ENCODE measurements at regions not wholly inside any gene's neighbourhood (a gene's known extent, or its start where the extent isn't known, plus 50 kb on each side); places are given as distances from the start of the nearest gene placed in this dataset.

GRCh38 chr9:86517475-86517874 is 163.3 kb upstream of the TUT7 start:
- Mint-ChIP-seq H3K4me3 (no peak overlapping the region), H3K9me3 (ENCODE audit: insufficient read depth) (no peaks in the 10 kb centered on the region), H3K27me3 (peaks cover 3% of the 10 kb centered on the region), H3K4me1 (no peaks in the 10 kb centered on the region), H3K27ac (no peak overlapping the region)
- no peak overlapping the region for H3K9ac ChIP-seq (ENCODE audit: low read length)
- intact Hi-C loops (cut with micrococcal nuclease) = no loop called here
- WGBS (ENCODE audit: insufficient coverage) = no CpG with 5 or more reads among the region's 1 CpG
- no peaks in the 10 kb centered on the region for H3K36me3 ChIP-seq (replicated peaks in 1 of 2; ENCODE audit: control extremely low read depth in 1 of 2, control insufficient read depth in 1 of 2, extremely low read depth in 1 of 2, insufficient read depth in 2 of 2, low read length in 1 of 2)
- ChIA-PET CTCF (no interaction called here), POLR2A (no interaction called here)
- H3K9me3 ChIP-seq (ENCODE audit: control extremely low read depth in 1 of 3, control insufficient read depth in 2 of 3, insufficient read depth in 1 of 3, low read length in 2 of 3) = no peaks in the 10 kb centered on the region
- H3K4me2 ChIP-seq (replicated peaks; ENCODE audit: low read depth, low read length, poor library complexity, severe bottlenecking) = no peak overlapping the region
- no peaks in the 10 kb centered on the region for H4K20me1 ChIP-seq (ENCODE audit: control insufficient read depth, insufficient read depth, low read length, poor library complexity, severe bottlenecking)
- DNase-seq = no peak
- H3K79me2 ChIP-seq (ENCODE audit: control insufficient read depth, insufficient read depth, low read length) = no peaks in the 10 kb centered on the region
- no peak overlapping the region for H3K4me3 ChIP-seq (ENCODE audit: control extremely low read depth in 1 of 5, extremely low read depth in 1 of 5, insufficient read depth in 1 of 5, low read depth in 2 of 5, low read length in 4 of 5)
- H2AFZ ChIP-seq (ENCODE audit: insufficient read depth, low read depth, low read length, poor library complexity, severe bottlenecking) = no peak overlapping the region
- no peak for TF ChIP-seq EZH2 (IDR thresholded peaks at IDR 0.05; ENCODE audit: borderline replicate concordance, insufficient read depth, low read depth, low read length, poor library complexity, severe bottlenecking)
- no peak for TF ChIP-seq CTCF (IDR thresholded peaks at IDR 0.05)
- no peaks in the 10 kb centered on the region for H3K4me1 ChIP-seq (ENCODE audit: control insufficient read depth in 2 of 2, insufficient read depth in 2 of 2, low read length in 2 of 2)
- H3K27me3 ChIP-seq (replicated peaks in 1 of 4; ENCODE audit: control extremely low read depth in 1 of 4, control insufficient read depth in 3 of 4, insufficient read depth in 4 of 4, low read length in 3 of 4) = no peaks in the 10 kb centered on the region
- no peak overlapping the region for H3K27ac ChIP-seq (ENCODE audit: low read length in 2 of 2)
- ATAC-seq (ENCODE audit: low read depth) = no peak

GRCh38 chr9:86516564-86516963 is 162.4 kb upstream of the TUT7 start:
- peaks cover 3% of the 10 kb centered on the region for H3K27me3 Mint-ChIP-seq
- H4K20me1 ChIP-seq (ENCODE audit: control insufficient read depth, insufficient read depth, low read length, poor library complexity, severe bottlenecking) = no peaks in the 10 kb centered on the region
- H3K9ac ChIP-seq (ENCODE audit: low read length) = no peak overlapping the region
- ChIA-PET CTCF (no interaction called here), POLR2A (no interaction called here)
- 86% methylated on average over 18 of the region's 19 CpGs for WGBS (ENCODE audit: insufficient coverage)
- no peak for ATAC-seq (ENCODE audit: low read depth)
- no peak overlapping the region for H3K4me3 Mint-ChIP-seq
- TF ChIP-seq EZH2 (IDR thresholded peaks at IDR 0.05; ENCODE audit: borderline replicate concordance, insufficient read depth, low read depth, low read length, poor library complexity, severe bottlenecking) (no peak), CTCF (IDR thresholded peaks at IDR 0.05) (no peak)
- no peak for DNase-seq
- H3K4me3 ChIP-seq (ENCODE audit: control extremely low read depth in 1 of 5, extremely low read depth in 1 of 5, insufficient read depth in 1 of 5, low read depth in 2 of 5, low read length in 4 of 5) = no peak overlapping the region
- H3K27me3 ChIP-seq (replicated peaks in 1 of 4; ENCODE audit: control extremely low read depth in 1 of 4, control insufficient read depth in 3 of 4, insufficient read depth in 4 of 4, low read length in 3 of 4) = no peaks in the 10 kb centered on the region
- no peaks in the 10 kb centered on the region for H3K9me3 Mint-ChIP-seq (ENCODE audit: insufficient read depth)
- no peaks in the 10 kb centered on the region for H3K36me3 ChIP-seq (replicated peaks in 1 of 2; ENCODE audit: control extremely low read depth in 1 of 2, control insufficient read depth in 1 of 2, extremely low read depth in 1 of 2, insufficient read depth in 2 of 2, low read length in 1 of 2)
- H3K4me1 ChIP-seq (ENCODE audit: control insufficient read depth in 2 of 2, insufficient read depth in 2 of 2, low read length in 2 of 2) = no peaks in the 10 kb centered on the region
- no peak overlapping the region for H3K27ac ChIP-seq (ENCODE audit: low read length in 2 of 2)
- H3K9me3 ChIP-seq (ENCODE audit: control extremely low read depth in 1 of 3, control insufficient read depth in 2 of 3, insufficient read depth in 1 of 3, low read length in 2 of 3) = no peaks in the 10 kb centered on the region
- H3K27ac Mint-ChIP-seq = no peak overlapping the region
- no peak overlapping the region for H3K4me2 ChIP-seq (replicated peaks; ENCODE audit: low read depth, low read length, poor library complexity, severe bottlenecking)
- no peaks in the 10 kb centered on the region for H3K4me1 Mint-ChIP-seq
- intact Hi-C loops (cut with micrococcal nuclease) = no loop called here
- no peaks in the 10 kb centered on the region for H3K79me2 ChIP-seq (ENCODE audit: control insufficient read depth, insufficient read depth, low read length)
- H2AFZ ChIP-seq (ENCODE audit: insufficient read depth, low read depth, low read length, poor library complexity, severe bottlenecking) = no peak overlapping the region
